Activated naive CD8-positive, alpha-beta T cell treated with anti-CD3 and anti-CD28 coated beads, Interleukin-2, amount 10 ng/mL, durations not matched to agents 7 days and 5 days (primary cell): ENCODE measurements at regions not wholly inside any gene's neighbourhood (a gene's known extent, or its start where the extent isn't known, plus 50 kb on each side); places are given as distances from the start of the nearest gene placed in this dataset.

Source experiments
- ATAC-seq: fragments of 150-1000 bp; cut with Tn5 transposase; one replicate; pipeline ENCODE4 v1.10.0; 2021; ENCODE audit warnings: low read depth, moderate library complexity
- POLR2A ChIA-PET: fragments of 350-600 bp; sonication (Branson Sonifier 250); formaldehyde crosslinking; loops from one replicate; lab custom pipeline; 2021; ENCODE audit warnings: antibody characterized with exemption; lab: Charles Lee
- DNase-seq: peaks from one replicate; pipeline ENCODE4 v3.0.0; 2021
- H3K27ac Mint-ChIP-seq: one replicate; pipeline ENCODE4 v1.8.0; 2022; ENCODE audit warnings: mild to moderate bottlenecking, mixed read lengths
- H3K27me3 Mint-ChIP-seq: one replicate; pipeline ENCODE4 v1.8.0; 2022; ENCODE audit warnings: mild to moderate bottlenecking, moderate library complexity, mixed read lengths
- H3K36me3 Mint-ChIP-seq: one replicate; pipeline ENCODE4 v1.8.0; 2021; ENCODE audit warnings: mild to moderate bottlenecking, mixed read lengths
- H3K4me1 Mint-ChIP-seq: one replicate; pipeline ENCODE4 v1.8.0; 2021; ENCODE audit warnings: mixed read lengths
- H3K4me3 Mint-ChIP-seq: one replicate; pipeline ENCODE4 v1.8.0; 2022; ENCODE audit warnings: mild to moderate bottlenecking, moderate library complexity, mixed read lengths
- H3K9me3 Mint-ChIP-seq: one replicate; pipeline ENCODE4 v1.8.0; 2021; ENCODE audit warnings: mixed read lengths

DNA sequence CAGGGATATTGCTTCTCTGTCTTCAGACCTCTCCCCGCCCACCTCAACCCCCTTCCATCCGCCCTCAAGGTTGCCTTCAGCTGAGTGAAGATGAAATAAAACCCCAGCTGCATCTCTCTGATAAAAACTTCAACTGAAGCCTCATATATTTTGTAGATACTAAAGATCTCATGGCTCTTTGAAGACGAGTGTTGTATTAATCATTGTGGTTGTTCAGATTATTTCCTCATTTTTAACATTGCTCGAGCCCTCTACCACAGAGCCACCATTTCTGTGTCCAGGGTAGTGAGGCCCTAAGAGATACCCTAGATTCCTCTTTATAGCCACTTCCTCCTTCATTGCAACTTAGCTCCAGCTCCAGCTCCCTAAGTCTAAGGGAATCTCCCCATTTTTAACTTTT is 312.8 kb upstream of the ZNF507 start:
- Mint-ChIP-seq H3K36me3 (no peaks in the 10 kb centered on the region), H3K4me3 (no peak overlapping the region), H3K27me3 (no peaks in the 10 kb centered on the region), H3K27ac (no peak overlapping the region), H3K4me1 (no peaks in the 10 kb centered on the region), H3K9me3 (no peaks in the 10 kb centered on the region)
- DNase-seq (no peak), ATAC-seq (no peak)
- POLR2A ChIA-PET: no interaction called here

DNA sequence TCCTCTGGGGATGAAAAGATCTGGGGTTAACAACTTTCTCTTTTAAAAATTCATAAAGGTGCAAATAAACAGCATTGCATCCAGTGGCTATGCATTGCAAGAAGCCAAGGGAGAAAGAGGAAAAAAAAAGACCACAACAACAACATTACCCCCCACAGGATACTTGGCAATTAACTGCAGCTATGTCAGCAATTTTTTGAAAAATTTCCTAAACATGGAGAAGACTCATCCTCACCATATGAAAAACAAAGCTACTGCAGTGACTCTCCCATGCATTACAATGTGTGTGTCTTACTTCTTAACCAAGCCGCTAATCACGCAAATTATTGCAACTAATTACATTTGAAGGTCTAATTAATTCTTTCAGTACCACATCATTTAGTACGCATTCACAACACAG is 309.8 kb upstream of the ZNF507 start:
- POLR2A ChIA-PET: no interaction called here
- no peak for ATAC-seq
- no peaks in the 10 kb centered on the region for H3K36me3 Mint-ChIP-seq

DNA sequence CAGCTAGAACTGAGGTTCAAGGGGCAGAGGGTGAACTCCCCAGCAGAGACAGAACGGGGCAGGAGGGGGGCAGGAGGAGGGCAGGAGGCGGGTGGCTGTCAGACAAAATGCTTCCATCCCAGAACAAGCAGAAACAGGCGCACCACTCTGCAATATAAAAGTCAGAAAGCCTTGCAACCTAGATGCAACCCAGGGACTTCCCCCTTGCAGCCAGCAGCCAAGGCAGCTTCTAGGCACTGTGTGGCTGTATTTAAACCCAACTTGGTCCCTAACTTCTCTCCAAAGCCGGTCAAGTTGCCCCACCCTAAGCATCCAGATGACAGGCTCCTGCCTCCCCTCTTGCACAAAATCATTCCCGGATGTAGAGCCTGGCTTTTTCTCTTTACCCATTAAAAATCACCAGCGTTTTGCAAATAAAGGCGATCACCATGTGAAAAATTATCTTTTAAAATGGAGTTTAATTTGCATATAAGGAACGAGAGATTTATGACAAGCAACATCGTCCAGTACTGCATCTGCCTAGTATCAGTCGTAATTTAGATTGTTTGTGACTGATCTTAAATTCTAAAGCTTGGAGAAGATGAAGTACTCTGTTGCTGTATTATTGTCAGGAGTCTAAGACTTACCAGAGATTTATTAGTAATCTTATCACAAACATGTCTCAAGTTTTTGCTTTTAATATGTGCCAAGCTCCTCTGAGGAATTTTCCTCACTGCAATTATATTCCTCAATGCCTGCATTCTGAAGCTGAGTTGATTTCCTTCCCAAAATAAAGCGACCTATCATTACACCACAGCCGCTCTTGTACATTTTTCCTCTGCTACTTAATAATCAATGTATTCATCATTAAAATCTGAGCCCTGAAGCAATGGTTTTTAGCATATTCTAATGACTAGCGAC is 307.1 kb upstream of the ZNF507 start:
- H3K4me1 Mint-ChIP-seq: no peaks in the 10 kb centered on the region

More for the DNA sequence above, 309.8 kb upstream of the ZNF507 start:
- Mint-ChIP-seq H3K27me3 (no peaks in the 10 kb centered on the region), H3K4me3 (no peak overlapping the region), H3K27ac (no peak overlapping the region), H3K4me1 (no peaks in the 10 kb centered on the region), H3K9me3 (no peaks in the 10 kb centered on the region)
- DNase-seq: no peak

DNA sequence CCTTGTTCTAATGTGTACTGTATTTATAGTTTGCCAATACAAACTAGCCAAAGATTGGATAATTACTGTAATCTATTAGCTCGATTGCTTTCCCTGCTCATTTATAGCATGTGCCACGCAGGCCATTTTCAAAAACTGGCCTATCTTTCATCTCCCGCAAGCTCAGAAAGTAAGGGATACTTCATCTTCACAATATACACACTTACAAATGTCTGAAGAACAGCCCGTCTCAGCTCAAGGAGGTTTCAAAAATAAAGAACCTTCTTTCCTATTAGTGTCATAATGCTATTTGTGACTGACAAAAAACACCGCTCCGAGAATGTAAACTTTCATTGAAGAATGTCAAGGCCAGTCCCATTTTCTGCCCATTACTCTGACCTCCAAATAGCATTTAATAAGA is 306.4 kb upstream of the ZNF507 start:
- Mint-ChIP-seq H3K9me3 (no peaks in the 10 kb centered on the region), H3K4me3 (no peak overlapping the region), H3K36me3 (no peaks in the 10 kb centered on the region), H3K27me3 (peaks cover 16% of the 10 kb centered on the region), H3K27ac (no peak overlapping the region), H3K4me1 (no peaks in the 10 kb centered on the region)
- DNase-seq (no peak), ATAC-seq (no peak)
- POLR2A ChIA-PET: no interaction called here

More for the DNA sequence above, 307.1 kb upstream of the ZNF507 start:
- no peak for DNase-seq
- H3K9me3 Mint-ChIP-seq: no peaks in the 10 kb centered on the region
- no peak overlapping the region for H3K4me3 Mint-ChIP-seq
- no peak for ATAC-seq
- peaks cover 14% of the 10 kb centered on the region for H3K27me3 Mint-ChIP-seq
- no peak overlapping the region for H3K27ac Mint-ChIP-seq
- POLR2A ChIA-PET: no interaction called here
- no peaks in the 10 kb centered on the region for H3K36me3 Mint-ChIP-seq

DNA sequence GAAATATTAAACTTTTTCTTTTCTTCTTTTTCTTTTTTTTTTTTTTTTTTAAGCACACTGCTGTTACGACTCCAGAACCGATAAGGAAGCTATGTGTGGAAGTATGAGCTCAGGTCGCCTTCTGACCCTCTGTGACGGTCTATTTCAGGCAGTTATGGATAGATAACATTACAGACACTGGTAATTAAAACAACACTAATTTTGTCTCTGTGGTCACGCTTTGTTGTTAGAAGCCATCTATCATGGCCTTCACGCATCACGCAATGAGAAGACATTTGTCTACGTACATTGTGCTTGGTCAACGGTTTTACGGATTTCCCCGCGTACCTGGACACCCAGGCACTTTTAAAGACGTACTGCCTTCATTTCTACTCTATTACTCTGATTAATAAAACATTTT is 306.0 kb upstream of the ZNF507 start:
- ATAC-seq: no peak
- H3K4me3 Mint-ChIP-seq: no peak overlapping the region
- no peaks in the 10 kb centered on the region for H3K36me3 Mint-ChIP-seq
- H3K27me3 Mint-ChIP-seq: peaks cover 16% of the 10 kb centered on the region
- POLR2A ChIA-PET: no interaction called here
- no peak overlapping the region for H3K27ac Mint-ChIP-seq
- H3K9me3 Mint-ChIP-seq: no peaks in the 10 kb centered on the region
- DNase-seq: no peak
- no peaks in the 10 kb centered on the region for H3K4me1 Mint-ChIP-seq

DNA sequence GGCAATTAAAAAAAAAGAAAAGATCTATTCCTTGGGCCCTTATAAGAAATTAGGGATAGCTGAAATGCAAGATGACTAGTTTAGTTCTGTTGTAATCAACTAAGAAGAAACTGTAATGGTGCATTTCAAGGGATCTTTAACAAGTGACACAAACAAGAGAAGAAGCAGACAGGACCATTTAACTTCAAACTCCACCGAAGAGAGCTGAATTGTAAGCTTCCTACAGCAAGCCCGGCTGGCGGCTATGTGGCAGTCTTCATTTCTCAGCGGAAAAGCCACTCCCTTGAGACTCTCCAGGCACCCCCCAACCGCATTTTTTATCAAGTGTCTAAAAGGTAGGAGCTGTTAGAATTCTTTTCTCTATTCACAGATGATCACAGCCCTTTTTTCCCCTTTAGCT is 305.2 kb upstream of the ZNF507 start:
- POLR2A ChIA-PET: no interaction called here
- H3K27ac Mint-ChIP-seq: no peak overlapping the region
- H3K27me3 Mint-ChIP-seq: peaks cover 16% of the 10 kb centered on the region
- H3K36me3 Mint-ChIP-seq: no peaks in the 10 kb centered on the region
- H3K4me1 Mint-ChIP-seq: no peaks in the 10 kb centered on the region
- DNase-seq (no peak), ATAC-seq (no peak)
- no peaks in the 10 kb centered on the region for H3K9me3 Mint-ChIP-seq
- no peak overlapping the region for H3K4me3 Mint-ChIP-seq

DNA sequence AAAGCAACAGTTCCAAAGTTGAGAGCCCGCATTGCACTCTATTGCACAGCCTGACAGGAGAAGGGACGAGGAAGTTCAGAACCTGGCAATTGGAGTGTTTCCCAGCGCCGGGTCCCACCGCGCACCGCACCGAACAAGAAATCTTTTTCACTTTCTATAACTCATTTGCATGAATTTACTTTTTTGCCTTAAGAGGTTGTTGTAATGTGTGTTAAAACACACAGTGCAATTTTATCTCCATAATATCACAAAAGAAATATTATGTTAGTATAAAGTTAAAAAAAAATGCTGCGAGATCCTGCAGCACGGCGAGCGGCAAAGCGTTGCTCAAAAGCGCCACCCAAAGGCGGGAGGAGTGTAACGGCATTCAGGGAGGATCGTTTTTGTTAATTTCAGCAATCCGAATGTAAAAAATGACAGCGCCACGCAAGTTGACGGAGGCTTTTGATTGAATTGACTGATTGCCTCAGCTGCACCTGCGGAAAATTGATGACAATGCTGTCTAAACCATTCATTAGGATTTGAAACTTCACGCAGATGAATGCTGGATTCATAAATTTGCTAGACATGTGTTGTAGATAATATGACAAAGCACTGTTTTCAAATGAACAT is 303.6 kb upstream of the ZNF507 start:
- H3K27ac Mint-ChIP-seq: no peak overlapping the region
- POLR2A ChIA-PET: no interaction called here
- no peak overlapping the region for H3K4me3 Mint-ChIP-seq
- H3K9me3 Mint-ChIP-seq: no peaks in the 10 kb centered on the region
- DNase-seq (peak; percentile 45), ATAC-seq (no peak)
- H3K27me3 Mint-ChIP-seq: peaks cover 16% of the 10 kb centered on the region
- no peaks in the 10 kb centered on the region for H3K36me3 Mint-ChIP-seq
- H3K4me1 Mint-ChIP-seq: no peaks in the 10 kb centered on the region

DNA sequence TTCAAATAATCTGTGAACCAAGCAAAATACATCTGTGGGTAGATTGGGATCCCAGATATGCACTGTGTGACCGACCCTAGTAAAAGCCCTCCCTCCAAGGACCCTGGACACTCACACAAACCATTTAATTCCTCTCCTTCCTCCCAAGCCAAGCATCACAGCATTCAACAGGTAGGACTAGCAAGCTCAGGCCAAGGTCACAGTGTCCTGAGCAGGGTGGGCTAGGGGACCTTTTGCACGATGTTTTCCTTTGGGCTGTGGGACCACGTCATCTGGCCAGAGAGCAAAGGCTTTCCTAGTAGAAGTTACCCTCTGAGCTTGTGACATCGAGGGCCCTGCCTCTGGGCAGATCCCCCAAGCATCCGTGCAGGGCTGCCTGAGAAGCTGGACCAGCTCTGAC is 297.6 kb upstream of the ZNF507 start:
- H3K36me3 Mint-ChIP-seq: no peaks in the 10 kb centered on the region
- no peak overlapping the region for H3K27ac Mint-ChIP-seq
- POLR2A ChIA-PET: no interaction called here
- H3K4me1 Mint-ChIP-seq: no peaks in the 10 kb centered on the region
- ATAC-seq: no peak
- peaks cover 5% of the 10 kb centered on the region for H3K27me3 Mint-ChIP-seq
- no peak overlapping the region for H3K4me3 Mint-ChIP-seq
- no peaks in the 10 kb centered on the region for H3K9me3 Mint-ChIP-seq
- no peak for DNase-seq

DNA sequence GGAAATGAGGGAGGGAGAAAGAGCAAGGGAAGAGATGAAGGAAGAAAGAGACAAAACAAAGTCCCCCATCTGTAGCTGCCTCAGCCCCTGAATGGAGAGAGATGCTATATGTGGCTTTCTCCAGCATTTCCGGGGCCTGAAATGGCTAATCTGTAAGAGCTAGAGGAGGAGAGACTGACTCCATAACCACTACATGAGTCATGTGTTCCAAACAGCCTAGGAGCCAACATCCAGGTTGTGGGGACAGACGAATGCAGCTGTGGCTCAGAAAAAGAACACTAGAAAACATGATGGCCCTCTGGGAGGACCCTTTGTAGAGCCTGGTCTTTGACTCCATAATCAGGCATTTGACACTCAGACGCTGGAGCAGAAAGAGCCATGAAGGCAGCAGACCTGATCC is 292.0 kb upstream of the ZNF507 start:
- DNase-seq (no peak), ATAC-seq (no peak)
- no peaks in the 10 kb centered on the region for H3K27me3 Mint-ChIP-seq
- no peak overlapping the region for H3K4me3 Mint-ChIP-seq
- no peaks in the 10 kb centered on the region for H3K4me1 Mint-ChIP-seq
- H3K36me3 Mint-ChIP-seq: no peaks in the 10 kb centered on the region
- H3K27ac Mint-ChIP-seq: no peak overlapping the region
- POLR2A ChIA-PET: no interaction called here
- H3K9me3 Mint-ChIP-seq: peaks cover 1% of the 10 kb centered on the region

DNA sequence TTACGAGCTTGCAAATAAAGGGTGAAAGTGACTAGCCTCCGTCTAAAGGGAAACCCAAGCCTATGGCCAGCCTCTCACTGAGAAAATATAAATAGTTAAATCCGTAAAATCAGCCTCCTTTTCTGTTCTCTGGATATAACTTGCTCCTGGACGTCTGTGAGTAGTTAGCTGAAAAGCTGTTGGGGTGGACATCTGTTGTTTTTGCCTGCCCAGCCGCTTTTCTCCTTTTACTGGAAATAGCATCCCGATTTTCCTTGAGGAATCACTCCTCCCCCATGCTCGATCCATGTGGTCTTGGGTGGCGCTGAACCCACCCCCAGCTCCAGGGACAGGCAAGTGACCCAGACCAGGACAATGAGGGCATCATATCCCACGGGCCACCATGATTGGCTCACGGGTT is 291.5 kb upstream of the ZNF507 start:
- ATAC-seq (no peak), DNase-seq (no peak)
- Mint-ChIP-seq H3K27me3 (no peaks in the 10 kb centered on the region), H3K27ac (no peak overlapping the region), H3K4me3 (no peak overlapping the region), H3K9me3 (peaks cover 1% of the 10 kb centered on the region), H3K4me1 (no peaks in the 10 kb centered on the region), H3K36me3 (no peaks in the 10 kb centered on the region)
- POLR2A ChIA-PET: no interaction called here

DNA sequence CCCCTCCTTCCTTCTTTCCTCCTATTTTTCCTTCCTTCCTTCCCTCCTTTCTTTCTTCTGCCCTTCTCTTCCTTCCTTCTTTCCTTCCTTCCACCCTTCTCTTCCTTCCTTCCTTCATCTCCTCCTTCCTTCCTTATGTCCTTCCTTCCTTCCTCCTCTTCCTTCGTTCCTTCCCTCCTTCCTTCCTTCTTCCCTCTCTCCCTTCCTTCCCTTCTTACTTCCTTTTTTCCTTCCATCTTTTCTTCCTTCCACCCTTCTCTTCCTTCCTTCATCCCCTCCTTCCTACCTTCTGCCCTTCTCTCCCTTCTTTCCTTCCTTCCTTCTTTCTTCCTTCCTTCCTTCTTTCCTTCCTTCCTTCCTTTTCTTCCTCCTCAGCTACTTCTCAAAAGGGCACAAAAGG is 287.3 kb upstream of the ZNF507 start:
- H3K4me3 Mint-ChIP-seq: no peak overlapping the region
- POLR2A ChIA-PET: no interaction called here

DNA sequence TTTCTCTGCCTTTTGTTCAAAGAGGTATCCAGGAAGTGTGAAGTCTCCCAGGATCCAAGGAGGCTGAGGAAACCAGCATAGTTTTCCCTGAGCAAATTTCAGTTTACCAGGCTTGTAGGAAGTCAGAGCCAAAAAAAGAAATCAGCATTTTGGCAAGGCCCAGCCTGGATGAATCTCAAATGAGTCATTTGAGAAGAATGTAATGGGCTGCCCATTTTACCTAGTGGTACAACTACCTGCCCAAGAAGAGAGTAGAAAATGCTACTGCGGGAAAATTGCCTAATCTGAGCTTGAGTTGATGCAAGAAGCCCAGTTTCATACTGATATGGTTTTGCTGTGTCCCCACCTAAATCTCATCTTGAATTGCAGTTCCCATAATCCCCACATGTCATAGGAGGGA is 284.1 kb upstream of the ZNF507 start:
- Mint-ChIP-seq H3K9me3 (no peaks in the 10 kb centered on the region), H3K4me3 (no peak overlapping the region), H3K4me1 (no peaks in the 10 kb centered on the region)

More for the DNA sequence above, 287.3 kb upstream of the ZNF507 start:
- DNase-seq (no peak), ATAC-seq (no peak)
- peaks cover 1% of the 10 kb centered on the region for H3K9me3 Mint-ChIP-seq
- no peaks in the 10 kb centered on the region for H3K36me3 Mint-ChIP-seq
- no peaks in the 10 kb centered on the region for H3K27me3 Mint-ChIP-seq
- H3K4me1 Mint-ChIP-seq: no peaks in the 10 kb centered on the region
- no peak overlapping the region for H3K27ac Mint-ChIP-seq

DNA sequence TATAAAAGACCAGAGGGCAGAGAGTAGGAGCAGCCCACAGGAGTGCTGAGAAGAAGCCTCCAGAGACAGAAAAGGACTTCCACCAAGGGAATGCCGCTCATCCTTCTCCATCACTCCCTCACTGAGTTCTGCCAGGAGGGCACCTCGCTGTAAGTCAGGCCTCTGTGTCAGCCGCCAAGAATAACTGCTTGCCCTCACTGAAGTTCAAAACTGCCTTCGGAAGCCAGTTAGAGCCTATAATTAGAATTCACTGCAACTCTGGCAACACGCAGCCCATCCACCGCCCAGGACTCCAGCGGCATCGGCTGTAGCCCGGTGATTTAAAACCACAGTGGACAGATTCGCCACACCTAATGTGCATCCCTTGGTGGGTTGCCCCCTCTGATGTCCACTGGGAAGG is 281.8 kb upstream of the ZNF507 start:
- H3K4me3 Mint-ChIP-seq: no peak overlapping the region
- no peaks in the 10 kb centered on the region for H3K4me1 Mint-ChIP-seq
- no peak for DNase-seq
- H3K9me3 Mint-ChIP-seq: no peaks in the 10 kb centered on the region
- POLR2A ChIA-PET: no interaction called here
- no peaks in the 10 kb centered on the region for H3K27me3 Mint-ChIP-seq
- no peak for ATAC-seq
- no peak overlapping the region for H3K27ac Mint-ChIP-seq
- no peaks in the 10 kb centered on the region for H3K36me3 Mint-ChIP-seq

More for the DNA sequence above, 284.1 kb upstream of the ZNF507 start:
- ATAC-seq: no peak
- POLR2A ChIA-PET: no interaction called here
- H3K27ac Mint-ChIP-seq: no peak overlapping the region
- H3K36me3 Mint-ChIP-seq: no peaks in the 10 kb centered on the region
- H3K27me3 Mint-ChIP-seq: no peaks in the 10 kb centered on the region
- DNase-seq: no peak

DNA sequence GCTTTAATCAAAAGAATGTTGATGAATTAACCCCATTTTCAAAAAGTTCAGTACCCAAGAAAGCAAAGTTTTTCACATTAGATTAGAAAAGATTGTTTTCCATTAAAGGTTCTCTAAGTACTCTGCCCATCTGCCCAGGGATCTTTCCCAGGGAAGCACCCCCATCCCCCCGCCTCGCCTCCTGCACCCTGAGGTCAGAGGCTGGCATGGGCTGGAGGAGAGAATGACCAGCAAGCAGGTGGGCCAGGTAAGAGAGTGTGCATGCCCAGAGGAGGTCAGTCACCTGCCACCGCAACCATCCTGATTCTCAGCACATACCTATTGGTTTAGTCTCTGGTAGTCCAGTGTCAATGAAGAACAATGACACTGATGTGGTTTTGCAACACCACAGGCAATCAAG is 279.4 kb upstream of the ZNF507 start:
- POLR2A ChIA-PET: no interaction called here
- no peak for DNase-seq
- Mint-ChIP-seq H3K4me3 (no peak overlapping the region), H3K27me3 (no peaks in the 10 kb centered on the region), H3K4me1 (no peaks in the 10 kb centered on the region), H3K27ac (no peak overlapping the region), H3K36me3 (no peaks in the 10 kb centered on the region), H3K9me3 (no peaks in the 10 kb centered on the region)
- ATAC-seq: no peak
